ENCODE measurements at regions not wholly inside any gene's neighbourhood (a gene's known extent, or its start where the extent isn't known, plus 50 kb on each side); places are given as distances from the start of the nearest gene placed in this dataset.

- Histone ChIP-seq H3K4me3 (ENCODE audit: low read length) (no peak overlapping the region), H2AFZ (ENCODE audit: low read length) (no peak overlapping the region), H3K9me2 (replicated peaks; ENCODE audit: low read length) (no peaks in the 10 kb centered on the region), H3K9me3 (ENCODE audit: low read length) (no peaks in the 10 kb centered on the region), H3K4me1 (ENCODE audit: insufficient read depth, low read length) (no peaks in the 10 kb centered on the region), H3K9ac (ENCODE audit: low read length) (no peak overlapping the region), H3K36me3 (ENCODE audit: low read depth, low read length) (peaks cover 14% of the 10 kb centered on the region), H4K20me1 (ENCODE audit: low read length) (no peaks in the 10 kb centered on the region), H3K79me2 (ENCODE audit: low read length) (no peaks in the 10 kb centered on the region), H3K27me3 (ENCODE audit: low read length) (no peaks in the 10 kb centered on the region), H3K4me2 (ENCODE audit: low read length) (no peak overlapping the region), H3K27ac (ENCODE audit: low read length) (no peak overlapping the region), H3F3A (ENCODE audit: low read length, unreplicated experiment) (no peaks in the 10 kb centered on the region)
- ATAC-seq (no peak), DNase-seq (no peak)
- no TSS peak for BruUV-seq (replicated peaks)
- no peak for TF ChIP-seq EZH2 (IDR thresholded peaks at IDR 0.05; ENCODE audit: low read length, unreplicated experiment)
- no peak for TF ChIP-seq EZH2phosphoT487 (IDR thresholded peaks at IDR 0.05; ENCODE audit: borderline replicate concordance, low read length)
- no peak for TF ChIP-seq CTCF (conservative IDR thresholded peaks at IDR 0.05; ENCODE audit: low read depth, low read length)
- ChIA-PET CTCF (no interaction called here), POLR2A (ENCODE audit: unreplicated experiment) (no interaction called here)
- intact Hi-C loops (cut with micrococcal nuclease) = no loop called here
Measured at GRCh38 chr19:5251096-5252065, 89.2 kb downstream of the PTPRS start.

- intact Hi-C loops (cut with micrococcal nuclease) = no loop called here
- H3K79me2 ChIP-seq (ENCODE audit: low read length) = no peaks in the 10 kb centered on the region
- no peaks in the 10 kb centered on the region for H3K27me3 ChIP-seq (ENCODE audit: low read length)
- ATAC-seq = no peak
- H4K20me1 ChIP-seq (ENCODE audit: low read length) = no peaks in the 10 kb centered on the region
- H3F3A ChIP-seq (ENCODE audit: low read length, unreplicated experiment) = no peaks in the 10 kb centered on the region
- DNase-seq = no peak
- H3K4me3 ChIP-seq (ENCODE audit: low read length) = no peak overlapping the region
- H3K9me3 ChIP-seq (ENCODE audit: low read length) = no peaks in the 10 kb centered on the region
- H3K4me2 ChIP-seq (ENCODE audit: low read length) = no peak overlapping the region
- no peaks in the 10 kb centered on the region for H3K9me2 ChIP-seq (replicated peaks; ENCODE audit: low read length)
- no peak overlapping the region for H3K27ac ChIP-seq (ENCODE audit: low read length)
- no TSS peak for BruUV-seq (replicated peaks)
- CTCF ChIA-PET = no interaction called here
- TF ChIP-seq CTCF (conservative IDR thresholded peaks at IDR 0.05; ENCODE audit: low read depth, low read length) = no peak
- TF ChIP-seq EZH2phosphoT487 (IDR thresholded peaks at IDR 0.05; ENCODE audit: borderline replicate concordance, low read length) = no peak
- no peak for TF ChIP-seq EZH2 (IDR thresholded peaks at IDR 0.05; ENCODE audit: low read length, unreplicated experiment)
- no peak overlapping the region for H2AFZ ChIP-seq (ENCODE audit: low read length)
- no peaks in the 10 kb centered on the region for H3K4me1 ChIP-seq (ENCODE audit: insufficient read depth, low read length)
- H3K9ac ChIP-seq (ENCODE audit: low read length) = no peak overlapping the region
- POLR2A ChIA-PET (ENCODE audit: unreplicated experiment) = no interaction called here
- H3K36me3 ChIP-seq (ENCODE audit: low read depth, low read length) = peaks cover 5% of the 10 kb centered on the region
Measured at GRCh38 chr19:5250127-5250659, 90.4 kb downstream of the PTPRS start.

- POLR2A ChIA-PET (ENCODE audit: unreplicated experiment) = no interaction called here
- Histone ChIP-seq H3F3A (ENCODE audit: low read length, unreplicated experiment) (no peaks in the 10 kb centered on the region), H4K20me1 (ENCODE audit: low read length) (no peaks in the 10 kb centered on the region), H3K9me2 (replicated peaks; ENCODE audit: low read length) (no peaks in the 10 kb centered on the region), H3K27me3 (ENCODE audit: low read length) (no peaks in the 10 kb centered on the region), H3K27ac (ENCODE audit: low read length) (no peak overlapping the region), H3K4me2 (ENCODE audit: low read length) (no peak overlapping the region), H3K4me1 (ENCODE audit: insufficient read depth, low read length) (no peaks in the 10 kb centered on the region), H3K79me2 (ENCODE audit: low read length) (no peaks in the 10 kb centered on the region), H3K9me3 (ENCODE audit: low read length) (no peaks in the 10 kb centered on the region), H3K36me3 (ENCODE audit: low read depth, low read length) (no peaks in the 10 kb centered on the region), H3K9ac (ENCODE audit: low read length) (no peak overlapping the region), H2AFZ (ENCODE audit: low read length) (no peak overlapping the region), H3K4me3 (ENCODE audit: low read length) (no peak overlapping the region)
- BruUV-seq (replicated peaks) = no TSS peak
- intact Hi-C loops (cut with micrococcal nuclease) = no loop called here
- DNase-seq (no peak), ATAC-seq (no peak)
- CTCF ChIA-PET = no interaction called here
- TF ChIP-seq CTCF (conservative IDR thresholded peaks at IDR 0.05; ENCODE audit: low read depth, low read length) (no peak), EZH2 (IDR thresholded peaks at IDR 0.05; ENCODE audit: low read length, unreplicated experiment) (no peak), EZH2phosphoT487 (IDR thresholded peaks at IDR 0.05; ENCODE audit: borderline replicate concordance, low read length) (no peak)
Measured at GRCh38 chr19:5249526-5249925, 91.1 kb downstream of the PTPRS start.

Measured in PC-3 (cell line).